Ectodermal cell (in vitro differentiated cells): ENCODE measurements at regions not wholly inside any gene's neighbourhood (a gene's known extent, or its start where the extent isn't known, plus 50 kb on each side); places are given as distances from the start of the nearest gene placed in this dataset.

Source experiments
- H3K27ac ChIP-seq: 2 replicates; pipeline ENCODE4 v1.7.0; 2013; ENCODE audit warnings: mild to moderate bottlenecking, low read depth, low read length; ENCODE audit not compliant: insufficient read depth, poor library complexity, severe bottlenecking
- H3K27me3 ChIP-seq: 2 replicates; pipeline ENCODE4 v1.7.0; 2013; ENCODE audit warnings: mild to moderate bottlenecking, low read length; ENCODE audit not compliant: insufficient read depth, control insufficient read depth, poor library complexity, severe bottlenecking
- H3K36me3 ChIP-seq: one replicate; pipeline ENCODE4 v1.7.0; 2013; ENCODE audit warnings: low read length; ENCODE audit not compliant: control insufficient read depth, insufficient read depth
- H3K4me1 ChIP-seq: one replicate; pipeline ENCODE4 v1.7.0; 2013; ENCODE audit warnings: low read length; ENCODE audit not compliant: control insufficient read depth, insufficient read depth
- H3K4me3 ChIP-seq: 2 replicates; pipeline ENCODE4 v1.7.0; 2013; ENCODE audit warnings: low read depth, low read length, control low read depth; ENCODE audit not compliant: insufficient read depth
- H3K9me3 ChIP-seq: 2 replicates; pipeline ENCODE4 v1.7.0; 2013; ENCODE audit warnings: mild to moderate bottlenecking, low read length, moderate library complexity; ENCODE audit not compliant: control insufficient read depth
- WGBS, 2 experiments: methylation state at CpG; one replicate each; pipeline ENCODE4 v1.1.7; 2013; ENCODE audit warnings: missing lambda C conversion rate in 2 of 2; 5-methylcytosine and 5-hydroxymethylcytosine counted together

DNA sequence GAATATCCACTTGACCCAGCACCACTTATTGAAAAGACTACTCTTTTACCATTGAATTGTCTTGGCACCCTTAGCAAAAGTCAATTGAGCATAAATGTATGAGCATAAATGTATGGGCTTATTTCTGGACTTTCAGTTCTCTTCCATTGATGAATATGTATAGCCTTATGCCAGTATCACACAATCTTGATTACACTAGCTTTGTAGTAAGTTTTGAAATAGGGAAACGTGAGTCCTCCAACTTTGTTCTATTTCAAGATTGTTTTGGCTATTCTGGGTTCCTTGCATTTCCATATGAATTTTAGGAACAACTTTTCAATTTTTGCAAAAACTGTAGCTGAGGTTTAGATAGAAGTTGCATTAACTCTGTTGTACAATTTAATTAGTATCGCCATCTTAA lies 601.0 kb downstream of the TLE1 start:
- no peaks in the 10 kb centered on the region for H3K9me3 ChIP-seq
- no peaks in the 10 kb centered on the region for H3K27me3 ChIP-seq
- no peaks in the 10 kb centered on the region for H3K36me3 ChIP-seq
- 90 to 100% methylated on average over 1 to 2 of the region's 2 CpGs for WGBS, 2 experiments
- no peak overlapping the region for H3K4me3 ChIP-seq
- H3K27ac ChIP-seq, result no peak overlapping the region
- H3K4me1 ChIP-seq, result peaks cover 5% of the 10 kb centered on the region

DNA sequence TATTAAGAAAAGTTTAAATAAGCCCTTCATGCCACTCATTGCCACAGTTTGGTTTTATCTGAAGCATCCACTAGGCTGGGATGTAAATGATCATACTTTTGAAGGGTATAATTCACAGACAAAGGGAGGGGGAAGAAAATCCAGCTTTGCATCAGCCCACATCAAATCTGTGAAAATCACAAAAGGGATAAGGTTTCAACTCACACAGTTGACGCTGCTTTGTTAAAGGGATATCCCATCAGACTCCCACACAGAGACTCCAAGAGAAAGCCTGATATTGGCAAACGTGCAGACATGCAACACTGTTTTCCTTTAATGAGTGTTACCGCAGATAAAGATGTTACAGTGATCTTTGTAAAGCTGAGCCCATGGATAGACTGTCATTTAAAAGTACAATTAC lies 602.9 kb downstream of the TLE1 start:
- no peak overlapping the region for H3K27ac ChIP-seq
- no peaks in the 10 kb centered on the region for H3K36me3 ChIP-seq
- H3K4me3 ChIP-seq, result no peak overlapping the region
- peaks cover 5% of the 10 kb centered on the region for H3K4me1 ChIP-seq
- WGBS, 2 experiments, result 67 to 77% methylated on average over 3 of the region's 3 CpGs
- no peaks in the 10 kb centered on the region for H3K27me3 ChIP-seq
- no peaks in the 10 kb centered on the region for H3K9me3 ChIP-seq

- 89 to 100% methylated on average over 2 to 3 of the region's 3 CpGs for WGBS, 2 experiments
- H3K9me3 ChIP-seq, result no peaks in the 10 kb centered on the region
- H3K4me3 ChIP-seq, result no peak overlapping the region
- H3K27me3 ChIP-seq, result no peaks in the 10 kb centered on the region
- H3K27ac ChIP-seq, result no peak overlapping the region
- no peaks in the 10 kb centered on the region for H3K36me3 ChIP-seq
- peaks cover 5% of the 10 kb centered on the region for H3K4me1 ChIP-seq
These were observed 605.4 kb downstream of the TLE1 start for GRCh38 chr9:81083854-81084512.

- WGBS, 2 experiments, result 68 to 77% methylated on average over 3 to 4 of the region's 4 CpGs
- no peak overlapping the region for H3K27ac ChIP-seq
- no peak overlapping the region for H3K4me3 ChIP-seq
- H3K9me3 ChIP-seq, result no peaks in the 10 kb centered on the region
- no peaks in the 10 kb centered on the region for H3K36me3 ChIP-seq
- peaks cover 5% of the 10 kb centered on the region for H3K4me1 ChIP-seq
- H3K27me3 ChIP-seq, result no peaks in the 10 kb centered on the region
These were observed 606.3 kb downstream of the TLE1 start for GRCh38 chr9:81083067-81083466.

DNA sequence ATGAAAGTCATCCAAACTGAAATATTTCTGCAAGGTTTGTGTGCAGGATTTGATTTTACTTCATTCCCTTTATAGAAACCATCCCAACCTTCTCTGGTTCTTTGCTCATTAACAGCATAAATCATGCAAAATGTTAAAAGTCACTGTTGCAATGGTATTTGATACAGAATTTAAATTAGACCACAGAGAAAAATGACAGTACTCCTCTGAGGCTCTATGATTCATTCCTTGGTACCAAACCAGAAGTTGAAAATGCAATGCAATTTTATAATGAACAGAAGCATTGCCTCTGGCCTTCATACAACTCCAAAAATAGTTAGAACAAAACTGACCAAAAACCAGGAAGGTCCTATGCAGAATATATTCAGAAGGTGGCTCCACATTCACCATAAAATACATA lies 607.1 kb downstream of the TLE1 start:
- H3K9me3 ChIP-seq, result no peaks in the 10 kb centered on the region
- peaks cover 5% of the 10 kb centered on the region for H3K4me1 ChIP-seq
- no peak overlapping the region for H3K27ac ChIP-seq
- H3K36me3 ChIP-seq, result no peaks in the 10 kb centered on the region
- H3K4me3 ChIP-seq, result no peak overlapping the region
- H3K27me3 ChIP-seq, result no peaks in the 10 kb centered on the region

DNA sequence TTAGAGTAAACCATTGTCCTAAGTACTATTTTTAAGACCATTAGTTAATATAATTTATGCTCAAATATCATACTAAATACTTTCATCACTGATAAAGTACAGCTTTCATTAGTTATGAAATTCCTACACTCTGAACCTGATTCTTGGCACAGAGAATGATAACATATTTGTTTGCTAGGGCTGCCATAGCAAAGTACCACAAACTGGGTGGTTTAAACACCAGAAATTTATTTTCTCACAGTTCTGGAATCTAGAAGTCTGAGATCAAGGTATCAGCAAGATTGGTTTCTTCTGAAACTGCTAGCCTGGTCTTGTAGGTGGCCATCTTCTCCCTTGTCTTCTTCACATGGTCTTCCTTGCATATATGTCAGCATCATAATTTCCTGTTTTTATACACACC lies 608.4 kb downstream of the TLE1 start:
- no peaks in the 10 kb centered on the region for H3K27me3 ChIP-seq
- H3K9me3 ChIP-seq, result no peaks in the 10 kb centered on the region
- no peak overlapping the region for H3K4me3 ChIP-seq
- no peak overlapping the region for H3K27ac ChIP-seq
- H3K4me1 ChIP-seq, result no peaks in the 10 kb centered on the region
- H3K36me3 ChIP-seq, result no peaks in the 10 kb centered on the region

- H3K4me3 ChIP-seq, result no peak overlapping the region
- H3K27ac ChIP-seq, result no peak overlapping the region
- H3K4me1 ChIP-seq, result no peaks in the 10 kb centered on the region
- H3K9me3 ChIP-seq, result no peaks in the 10 kb centered on the region
- H3K27me3 ChIP-seq, result no peaks in the 10 kb centered on the region
- 93 to 97% methylated on average over 2 of the region's 2 CpGs for WGBS, 2 experiments
- H3K36me3 ChIP-seq, result no peaks in the 10 kb centered on the region
These were observed 609.2 kb downstream of the TLE1 start for GRCh38 chr9:81080185-81080584.

- H3K4me3 ChIP-seq, result no peak overlapping the region
- WGBS, 2 experiments, result 94 to 99% methylated on average over 2 of the region's 2 CpGs
- no peaks in the 10 kb centered on the region for H3K9me3 ChIP-seq
- H3K27ac ChIP-seq, result no peak overlapping the region
- no peaks in the 10 kb centered on the region for H3K36me3 ChIP-seq
- no peaks in the 10 kb centered on the region for H3K4me1 ChIP-seq
- no peaks in the 10 kb centered on the region for H3K27me3 ChIP-seq
These were observed 610.3 kb downstream of the TLE1 start for GRCh38 chr9:81079055-81079454.

- Histone ChIP-seq H3K36me3 (no peaks in the 10 kb centered on the region), H3K4me3 (no peak overlapping the region)
These were observed 610.8 kb downstream of the TLE1 start for GRCh38 chr9:81078555-81078954.

DNA sequence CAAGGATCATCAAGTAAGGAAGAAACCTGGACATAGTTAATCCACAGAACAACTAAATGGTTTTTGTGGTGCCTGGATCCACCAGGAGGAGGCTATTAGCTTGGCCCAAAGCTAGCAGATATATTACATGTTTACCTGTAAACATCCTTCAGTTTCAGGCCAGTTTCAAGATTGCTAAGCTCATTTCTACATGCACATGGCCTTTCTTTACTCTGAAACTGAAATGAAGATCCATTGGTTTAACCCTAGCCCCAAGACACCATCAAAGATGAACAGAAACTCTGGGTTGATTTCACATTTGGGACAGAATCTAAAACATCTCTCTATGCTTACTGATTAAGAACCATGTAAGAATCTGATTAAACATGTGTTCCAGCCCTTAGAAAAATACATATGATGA lies 611.8 kb downstream of the TLE1 start:
- no peaks in the 10 kb centered on the region for H3K9me3 ChIP-seq
- H3K4me1 ChIP-seq, result no peaks in the 10 kb centered on the region
- no peaks in the 10 kb centered on the region for H3K27me3 ChIP-seq
- H3K27ac ChIP-seq, result no peak overlapping the region
- H3K36me3 ChIP-seq, result no peaks in the 10 kb centered on the region
- H3K4me3 ChIP-seq, result no peak overlapping the region

More at GRCh38 chr9:81078555-81078954, 610.8 kb downstream of the TLE1 start:
- 93 to 97% methylated on average over 2 to 3 of the region's 3 CpGs for WGBS, 2 experiments
- Histone ChIP-seq H3K27ac (no peak overlapping the region), H3K4me1 (no peaks in the 10 kb centered on the region), H3K27me3 (no peaks in the 10 kb centered on the region), H3K9me3 (no peaks in the 10 kb centered on the region)

DNA sequence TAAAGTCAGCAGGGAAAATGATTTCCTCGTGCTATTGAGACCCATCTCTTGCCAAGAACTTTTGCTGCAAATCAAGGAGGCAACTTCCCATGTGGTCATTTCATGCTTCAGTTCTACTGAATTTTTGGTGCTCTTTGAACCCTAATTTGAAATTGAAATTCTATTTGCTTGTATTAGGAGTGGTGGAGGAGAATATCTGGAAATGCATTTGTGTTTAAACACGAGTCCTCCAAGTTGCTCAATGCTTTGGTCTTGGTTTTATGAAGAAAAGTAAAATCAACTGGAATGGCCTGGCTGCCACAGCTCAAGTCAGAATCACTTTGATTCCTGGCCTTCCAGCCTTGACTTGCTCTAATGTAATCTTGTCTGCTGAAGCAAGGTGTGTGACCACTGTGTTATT lies 613.2 kb downstream of the TLE1 start:
- no peaks in the 10 kb centered on the region for H3K36me3 ChIP-seq
- H3K27me3 ChIP-seq, result no peaks in the 10 kb centered on the region
- H3K4me3 ChIP-seq, result no peak overlapping the region
- WGBS, 2 experiments, result 89 to 96% methylated on average over 2 of the region's 2 CpGs
- no peak overlapping the region for H3K27ac ChIP-seq
- no peaks in the 10 kb centered on the region for H3K4me1 ChIP-seq
- no peaks in the 10 kb centered on the region for H3K9me3 ChIP-seq
